HG03558 (cell line): ENCODE measurements at regions not wholly inside any gene's neighbourhood (a gene's known extent, or its start where the extent isn't known, plus 50 kb on each side); places are given as distances from the start of the nearest gene placed in this dataset.
"Not testable (repeated sequence)": the region's sequence is repeated elsewhere in the genome, so short reads cannot be mapped to it uniquely, and the experiment has no call there.

ENCODE experiments used
- ATAC-seq: cut with Tn5 transposase; IDR thresholded peaks from one replicate; pipeline ENCODE4 v1.9.1; 2021; ENCODE audit warnings: moderate number of reproducible peaks; ENCODE audit not compliant: unreplicated experiment; ENCODE audit errors: extremely low read depth

DNA sequence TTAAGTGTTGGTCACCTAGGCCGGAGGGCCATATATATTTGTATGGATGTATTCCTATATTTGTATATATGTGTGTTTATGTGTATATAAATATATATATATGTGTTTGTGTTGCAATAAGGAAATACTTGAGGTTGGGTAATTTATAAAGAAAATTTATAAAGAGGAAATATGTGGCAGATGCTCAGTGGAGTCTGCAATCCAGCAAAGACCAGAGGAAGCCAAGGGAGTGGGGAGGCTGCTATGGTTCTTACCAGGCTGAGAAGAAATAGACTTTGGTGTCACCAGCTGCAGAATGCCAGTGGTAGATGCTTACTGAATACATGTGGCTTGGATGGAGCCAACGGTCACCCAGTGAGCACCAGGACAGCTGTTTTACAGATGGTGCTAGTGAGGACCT is 97.4 kb upstream of the ELOVL5 start:
- ATAC-seq: no peak

DNA sequence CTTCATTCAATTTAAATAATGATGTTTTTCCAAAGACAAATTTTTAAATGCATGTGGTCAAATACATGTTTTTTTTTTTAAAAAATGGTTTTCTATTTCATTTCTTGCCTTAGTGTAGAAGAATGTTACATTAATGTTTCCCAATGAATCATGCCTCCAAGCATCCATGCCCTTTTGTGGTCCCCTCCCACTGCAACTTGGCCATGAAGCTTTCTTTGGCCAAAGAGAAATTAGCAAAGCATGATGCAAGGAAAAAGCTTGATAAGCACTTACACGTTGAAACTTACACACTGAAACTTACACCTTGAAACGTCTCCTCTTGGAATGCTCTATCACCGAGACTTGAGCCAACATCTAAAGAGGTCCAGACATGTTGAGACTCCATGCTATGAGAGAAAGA is 93.0 kb upstream of the ELOVL5 start:
- ATAC-seq: no peak

DNA sequence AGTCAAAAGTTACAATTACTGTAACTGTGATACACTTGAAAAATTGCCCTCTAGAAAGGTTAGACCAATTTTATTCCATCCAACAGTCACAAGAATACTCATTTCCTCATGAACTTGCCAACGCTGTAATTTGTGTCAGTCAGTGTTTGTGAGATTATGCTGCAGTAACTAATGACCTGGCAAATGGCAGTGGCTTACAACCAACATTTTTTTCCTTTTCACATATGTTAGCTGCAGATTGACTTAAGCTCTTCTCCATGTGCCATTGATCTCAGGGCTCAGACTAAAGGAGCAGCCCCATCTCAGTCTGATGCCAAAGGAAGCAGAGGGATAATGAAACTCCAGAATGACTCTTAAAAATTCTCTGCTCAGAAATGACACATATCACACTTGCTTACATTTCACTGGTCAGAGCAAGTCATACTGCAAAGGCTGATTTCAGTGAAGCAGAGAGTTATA is 92.3 kb upstream of the ELOVL5 start:
- ATAC-seq: no peak

DNA sequence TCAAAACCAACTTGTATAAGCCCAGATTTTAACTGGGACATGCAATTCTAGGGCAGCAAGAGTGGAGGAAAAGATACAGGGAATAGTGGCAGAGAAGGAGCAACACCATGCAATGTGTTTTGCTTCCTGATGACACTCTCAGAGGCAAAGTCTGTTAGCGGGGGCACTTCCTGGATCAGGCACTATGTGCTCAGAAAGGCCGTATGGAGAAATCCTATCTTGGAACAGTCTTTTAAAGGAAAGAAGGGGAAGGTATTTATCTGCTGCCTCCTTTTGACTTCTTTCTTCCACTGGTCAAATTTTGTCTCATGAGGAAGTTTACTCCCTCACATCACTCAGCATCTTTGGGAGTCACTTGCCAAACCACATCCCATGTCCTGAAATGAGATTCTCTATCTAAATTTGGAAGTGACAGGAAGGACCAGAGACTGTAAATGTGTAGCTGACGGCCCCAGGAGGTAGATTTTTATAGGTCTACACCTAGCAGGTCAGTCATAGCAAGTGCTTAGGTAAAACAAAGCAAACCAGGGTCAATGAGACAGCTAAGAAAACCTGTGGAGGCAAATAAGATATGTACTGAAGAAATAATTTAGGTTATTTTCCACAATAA is 91.7 kb upstream of the ELOVL5 start:
- ATAC-seq: no peak

DNA sequence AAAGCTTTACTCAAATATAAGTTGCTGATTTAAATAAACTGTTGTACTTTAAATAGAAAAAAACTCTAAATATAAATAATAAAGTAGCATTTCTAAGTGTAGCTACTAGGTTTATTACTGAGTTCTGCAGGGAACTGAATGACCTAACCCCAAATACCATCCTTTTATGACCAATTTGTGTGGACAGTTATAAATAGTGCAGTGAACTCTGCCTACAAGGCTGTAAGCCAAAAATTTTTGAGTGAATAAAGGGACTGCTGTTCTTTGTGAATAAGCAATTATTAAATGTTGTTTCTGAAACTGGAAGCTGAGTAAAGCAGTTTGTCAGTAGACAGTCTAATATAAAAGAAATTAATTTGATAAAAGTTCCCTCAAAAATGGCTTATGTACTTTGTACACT is 90.8 kb upstream of the ELOVL5 start:
- no peak for ATAC-seq

DNA sequence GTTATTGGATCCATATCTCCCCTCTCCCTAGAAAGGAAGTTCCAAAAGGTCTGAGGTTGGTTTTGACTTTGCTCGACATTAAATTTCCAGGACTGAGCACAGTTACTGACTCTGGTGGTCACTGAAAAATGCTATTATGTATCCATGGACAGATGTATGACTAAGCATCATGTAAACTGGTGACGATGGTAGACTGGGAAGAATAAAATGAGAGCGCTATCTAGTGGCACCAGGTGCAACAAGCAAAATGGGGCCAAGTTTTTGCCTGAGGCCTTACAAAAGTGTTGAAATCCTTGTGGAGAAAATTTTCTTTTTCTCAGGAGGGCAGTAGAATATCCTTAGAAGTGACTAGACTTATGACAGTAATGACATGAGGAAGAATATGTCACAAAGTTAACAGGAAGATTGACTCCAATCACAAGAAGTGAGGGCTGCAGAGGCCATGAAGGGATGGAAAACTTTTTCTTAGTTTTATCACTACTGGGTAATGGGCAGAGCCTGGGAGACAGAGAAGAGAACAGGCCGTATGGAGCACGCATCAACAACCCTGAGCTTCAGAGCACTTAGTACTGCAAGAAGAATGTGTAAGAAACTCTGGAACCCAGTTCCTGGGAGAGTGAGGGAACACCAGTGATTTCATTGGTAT is 88.9 kb upstream of the ELOVL5 start:
- no peak for ATAC-seq

DNA sequence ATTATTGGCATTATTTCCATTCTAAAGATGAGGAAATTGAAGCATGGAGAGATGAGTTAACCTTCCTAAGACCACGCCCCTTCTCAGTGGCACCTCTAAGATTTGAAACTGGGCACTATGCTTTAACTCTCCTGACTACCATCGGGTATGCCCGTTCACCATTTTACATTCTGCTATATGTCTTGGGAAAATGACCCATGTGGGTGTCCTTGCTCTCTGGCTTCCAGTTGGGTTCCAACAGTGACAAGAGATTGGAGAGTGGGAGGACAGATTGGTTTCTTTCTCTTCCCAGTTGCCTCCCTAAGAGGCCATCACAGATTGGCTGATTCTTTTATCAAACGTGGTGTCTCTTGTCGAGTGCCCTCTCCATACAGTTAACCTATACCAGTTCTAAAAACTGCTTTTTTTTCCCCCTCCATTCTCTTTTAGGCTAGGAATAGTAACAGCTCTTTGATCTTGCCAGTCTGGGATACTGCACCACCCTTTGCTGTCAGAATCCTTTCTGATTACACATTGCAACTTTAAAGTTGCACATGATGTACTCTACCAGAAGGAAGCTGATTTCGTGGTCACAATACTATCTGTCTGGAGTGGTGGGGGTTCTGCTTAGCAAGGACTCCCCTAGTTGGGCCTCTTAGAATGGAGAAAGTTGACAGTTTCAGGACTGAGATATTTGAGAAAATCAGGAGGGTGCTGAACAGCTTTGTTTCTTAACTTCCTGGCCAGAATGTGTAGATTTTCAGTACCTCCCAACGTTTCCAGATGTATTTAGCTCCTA is 88.0 kb upstream of the ELOVL5 start:
- ATAC-seq: no peak

DNA sequence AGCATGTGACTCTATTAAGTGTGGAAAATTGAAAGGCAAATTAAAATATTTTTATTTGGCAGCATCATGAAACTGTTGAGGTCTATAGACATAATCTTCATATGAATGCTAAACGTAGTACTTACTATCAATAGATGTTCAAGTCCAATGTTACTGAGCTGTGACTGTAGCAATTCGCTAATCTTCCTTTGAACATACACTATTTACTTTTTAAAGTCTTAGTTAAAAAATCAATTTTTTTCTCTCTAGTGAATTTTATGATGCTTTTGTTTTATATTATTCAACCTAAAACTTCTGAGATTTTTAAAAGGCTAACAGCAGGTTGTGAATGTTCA is 85.2 kb upstream of the ELOVL5 start:
- no peak for ATAC-seq

DNA sequence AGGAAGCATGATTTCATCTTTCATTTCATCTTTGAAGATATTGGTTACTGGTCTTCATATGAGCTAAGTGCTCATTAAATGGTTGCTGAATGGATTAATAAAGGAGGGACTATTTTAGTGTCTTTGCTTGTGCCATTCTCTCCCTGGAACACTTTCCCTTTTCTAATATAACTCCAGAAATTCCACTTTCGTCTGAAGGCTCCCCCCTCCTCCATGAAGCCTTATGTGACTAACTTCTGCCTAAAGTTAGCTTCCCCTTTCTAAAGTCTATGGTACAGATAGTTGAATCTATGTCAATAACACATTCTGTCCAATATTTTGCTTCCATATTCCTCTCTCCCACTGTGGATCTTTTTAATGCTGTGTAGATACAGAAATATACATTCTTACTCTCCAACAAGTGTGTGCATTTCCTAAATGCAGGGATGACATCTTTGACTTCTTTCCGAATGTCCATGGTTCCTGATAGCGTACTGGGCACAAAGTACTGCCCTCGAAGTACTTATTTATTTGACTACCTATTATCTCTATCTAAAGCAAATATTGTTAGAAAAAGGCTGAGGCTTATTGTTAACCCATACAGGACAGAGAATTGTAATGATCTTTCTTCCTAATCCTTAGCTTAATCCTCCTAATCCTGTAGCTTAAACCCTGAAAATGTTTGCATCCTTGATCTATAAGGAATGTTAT is 84.7 kb upstream of the ELOVL5 start:
- ATAC-seq: no peak

DNA sequence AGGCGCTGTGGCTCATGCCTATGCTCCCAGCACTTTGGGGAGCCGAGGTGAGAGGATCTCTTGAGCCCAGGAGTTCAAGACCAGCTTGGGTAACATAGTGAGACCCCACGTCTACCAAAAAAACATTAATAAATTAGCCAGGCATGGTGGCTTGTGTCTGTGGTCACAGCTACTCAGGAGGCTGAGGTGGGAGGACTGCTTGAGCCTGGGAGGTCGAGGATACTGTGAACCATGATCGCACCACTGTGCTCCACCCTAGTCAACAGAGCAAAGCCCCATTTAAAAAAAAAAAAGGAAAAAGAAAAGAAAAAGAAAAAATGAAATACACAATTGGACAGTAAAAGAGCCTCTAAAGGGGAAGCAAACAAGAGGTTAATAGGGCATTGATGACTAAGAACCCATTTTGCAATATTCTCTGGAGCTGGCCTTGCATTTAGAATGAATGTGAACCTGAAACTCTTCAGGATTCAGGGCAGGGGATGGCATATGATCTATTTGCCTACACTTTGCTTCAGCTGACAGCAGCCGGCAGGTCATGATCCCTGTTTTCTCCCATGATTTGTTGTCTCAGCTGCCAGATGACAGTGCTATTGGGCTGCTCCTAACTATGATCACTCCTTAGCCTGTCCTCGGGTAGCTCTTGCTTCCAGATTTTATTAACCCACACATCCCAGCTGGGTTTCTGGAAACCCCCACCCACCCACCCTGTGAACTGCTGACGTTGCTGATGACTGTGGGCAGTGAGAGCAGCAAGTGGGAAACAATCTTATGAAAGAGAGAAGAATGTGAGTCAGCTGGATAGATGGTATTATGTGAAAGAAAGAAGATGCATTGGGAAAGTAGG is 83.8 kb upstream of the ELOVL5 start:
- no peak for ATAC-seq

DNA sequence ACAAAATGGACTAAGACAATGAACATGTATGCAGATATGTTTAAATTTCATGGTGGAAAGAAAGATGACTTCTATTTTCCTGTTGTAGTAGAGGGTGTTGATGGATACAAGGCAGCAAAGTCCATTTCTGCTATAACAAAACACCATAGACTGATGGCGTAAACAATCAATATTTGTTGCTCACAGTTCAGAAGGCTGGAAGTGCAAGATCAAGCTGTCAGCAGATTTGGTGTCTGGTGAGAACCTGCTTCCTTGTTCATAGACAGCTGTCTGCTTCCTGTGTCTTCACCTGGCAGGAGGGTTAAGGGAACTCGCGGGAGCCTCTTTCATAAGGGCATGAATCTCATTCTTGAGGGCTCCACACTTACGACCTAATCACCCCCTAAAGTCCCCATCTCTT is 83.0 kb upstream of the ELOVL5 start:
- ATAC-seq: no peak

DNA sequence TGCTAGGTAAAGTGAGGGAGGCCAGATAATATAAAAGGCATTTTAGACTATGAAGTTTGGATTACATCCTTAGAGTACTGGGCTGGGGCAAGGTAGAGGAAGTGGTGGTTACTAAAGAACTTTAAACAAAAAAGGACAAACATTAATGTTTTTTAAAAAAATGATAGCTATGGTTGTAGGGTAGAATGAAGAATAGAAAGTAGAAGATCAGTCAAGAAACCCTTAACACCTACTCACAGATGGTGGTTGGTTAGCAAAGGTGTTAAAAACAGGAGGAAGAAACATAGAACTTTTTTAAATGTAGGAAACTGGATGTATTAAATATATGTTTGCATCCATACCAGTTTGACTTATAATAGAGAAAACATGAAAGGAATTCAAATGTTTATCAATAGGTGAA is 80.7 kb upstream of the ELOVL5 start:
- ATAC-seq: no peak

DNA sequence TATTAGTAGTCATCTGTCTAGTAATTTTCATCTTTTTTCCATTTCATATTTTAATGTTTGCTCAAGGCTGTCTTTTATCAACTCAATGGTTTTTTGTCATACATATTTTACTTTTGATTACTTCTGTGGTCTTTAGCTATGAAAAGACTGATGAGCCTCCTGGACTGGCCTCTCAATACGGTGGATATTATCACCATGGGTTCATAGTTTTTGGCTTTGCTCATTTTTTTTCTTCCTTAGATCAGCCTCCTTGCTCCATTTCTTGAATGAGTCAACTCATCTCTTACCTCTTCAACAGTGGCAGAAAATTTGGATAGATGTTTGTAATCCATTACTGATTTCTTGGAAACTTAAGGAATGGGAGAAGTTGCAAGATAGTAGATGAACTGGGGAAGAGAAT is 80.1 kb upstream of the ELOVL5 start:
- ATAC-seq: no peak

DNA sequence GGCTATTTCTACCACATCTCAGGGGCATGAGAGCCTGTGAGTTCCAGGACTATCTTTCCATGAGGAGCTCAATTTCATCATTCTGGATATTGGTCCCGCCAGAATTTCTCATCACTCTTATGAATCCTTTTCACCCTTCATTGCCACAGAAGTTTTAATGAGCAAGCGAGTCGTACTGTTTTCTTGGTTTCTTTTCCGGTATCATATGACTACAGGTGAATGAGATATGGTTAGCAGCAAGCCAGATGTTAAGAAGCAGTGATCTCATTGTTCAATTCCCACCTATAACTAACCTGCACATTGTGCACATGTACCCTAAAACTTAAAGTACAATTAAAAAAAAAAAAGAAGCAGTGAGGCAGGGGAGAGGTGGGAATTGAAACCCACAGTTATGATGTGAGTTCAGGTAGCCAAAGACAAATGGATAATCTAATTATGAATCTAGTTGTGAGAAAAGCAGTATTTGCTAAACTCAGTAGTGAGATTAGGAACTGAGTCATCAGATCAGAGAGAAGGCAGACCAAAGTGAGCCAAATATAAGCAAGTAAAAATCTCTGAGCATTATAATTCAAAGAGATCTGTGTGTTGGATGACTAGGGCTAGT is 78.0 kb upstream of the ELOVL5 start:
- peak; percentile 92 for ATAC-seq

DNA sequence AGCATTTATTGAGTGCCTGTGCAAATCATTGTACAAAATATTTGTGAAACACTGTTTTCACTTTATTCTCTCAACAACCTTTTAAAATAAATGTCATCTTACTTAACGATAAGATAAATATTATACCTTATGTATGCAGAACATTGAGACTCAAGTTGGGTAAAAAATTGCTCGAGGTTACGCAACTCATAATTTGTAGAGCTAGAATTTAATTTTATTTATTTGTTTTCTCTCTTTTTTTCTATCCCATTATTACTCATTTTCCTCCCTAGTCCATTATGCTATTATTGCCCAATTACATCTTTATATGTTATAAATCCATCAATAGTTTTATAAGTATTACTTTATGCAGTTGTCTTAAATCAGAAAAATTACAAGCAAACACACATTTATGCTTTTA is 77.4 kb upstream of the ELOVL5 start:
- no peak for ATAC-seq

DNA sequence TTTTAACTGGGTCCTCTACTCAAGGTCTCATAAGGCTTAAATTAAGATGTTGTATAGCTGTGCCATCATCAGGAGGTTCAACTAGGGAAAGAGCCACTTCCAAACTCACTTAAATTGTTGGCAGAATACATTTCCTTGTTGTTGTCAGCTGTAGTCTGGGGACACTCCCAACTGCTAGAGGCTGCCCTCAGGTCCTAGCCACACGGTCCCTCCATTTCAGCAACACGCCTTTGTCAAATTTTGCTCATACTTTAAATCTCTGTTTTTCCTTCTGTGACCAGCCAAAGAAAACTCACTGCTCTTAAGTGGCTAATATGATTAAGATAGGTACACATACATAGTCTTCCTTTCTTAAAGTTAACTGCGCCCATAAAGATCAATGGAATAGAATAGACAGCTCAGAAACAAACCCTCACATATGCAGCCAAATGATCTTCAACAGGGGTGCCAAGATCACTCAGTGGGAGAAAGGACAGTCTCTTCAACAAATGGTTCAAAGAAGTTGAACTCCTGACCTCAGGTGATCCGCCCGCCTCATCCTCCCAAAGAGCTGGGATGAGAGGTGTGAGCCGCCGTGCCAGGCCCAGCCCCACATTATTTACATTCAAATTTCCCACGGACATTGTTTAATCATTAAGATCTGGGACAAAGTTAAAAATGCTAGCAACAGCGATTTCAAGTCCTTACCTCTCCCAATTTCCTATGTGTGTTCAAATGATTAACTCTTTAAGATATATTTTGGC is 76.4 kb upstream of the ELOVL5 start:
- no peak for ATAC-seq

DNA sequence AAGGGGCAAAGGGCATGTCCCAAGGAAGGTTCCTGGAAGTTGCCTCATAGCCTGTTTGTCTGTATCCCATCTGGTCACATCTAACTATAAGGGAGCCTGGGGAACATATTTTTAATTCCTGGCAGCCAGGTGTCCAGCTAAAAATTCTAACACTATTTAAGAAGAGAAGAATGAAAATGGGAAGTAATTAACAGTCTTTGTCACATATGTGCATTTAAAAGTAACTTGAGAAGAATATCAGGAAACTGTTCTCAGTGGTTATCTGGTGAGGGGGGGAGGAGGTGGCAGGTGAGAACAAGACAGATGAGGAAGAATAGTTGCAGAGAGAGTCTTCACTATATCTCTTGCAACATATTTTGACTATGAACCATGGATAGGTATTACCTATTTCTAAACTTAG is 75.5 kb upstream of the ELOVL5 start:
- ATAC-seq: no peak

DNA sequence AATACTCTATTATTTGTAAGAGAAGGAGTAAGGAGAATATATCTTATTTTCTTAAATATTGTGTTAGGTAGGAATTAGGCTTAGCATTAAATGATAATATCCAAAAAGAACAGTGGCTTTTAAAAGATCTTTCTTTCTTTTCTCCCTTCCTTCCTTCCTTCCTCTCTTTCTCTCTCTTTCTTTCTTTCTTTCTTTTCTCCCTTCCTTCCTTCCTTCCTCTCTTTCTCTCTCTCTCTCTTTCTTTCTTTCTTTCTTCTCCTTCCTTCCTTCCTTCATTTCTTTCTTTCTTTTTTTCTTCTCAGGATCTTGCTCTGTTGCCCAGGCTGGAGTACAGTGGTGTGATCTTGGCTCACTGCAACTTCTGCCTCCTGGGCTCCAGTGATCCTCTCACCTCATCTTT is 74.8 kb upstream of the ELOVL5 start:
- ATAC-seq: not testable (repeated sequence)

DNA sequence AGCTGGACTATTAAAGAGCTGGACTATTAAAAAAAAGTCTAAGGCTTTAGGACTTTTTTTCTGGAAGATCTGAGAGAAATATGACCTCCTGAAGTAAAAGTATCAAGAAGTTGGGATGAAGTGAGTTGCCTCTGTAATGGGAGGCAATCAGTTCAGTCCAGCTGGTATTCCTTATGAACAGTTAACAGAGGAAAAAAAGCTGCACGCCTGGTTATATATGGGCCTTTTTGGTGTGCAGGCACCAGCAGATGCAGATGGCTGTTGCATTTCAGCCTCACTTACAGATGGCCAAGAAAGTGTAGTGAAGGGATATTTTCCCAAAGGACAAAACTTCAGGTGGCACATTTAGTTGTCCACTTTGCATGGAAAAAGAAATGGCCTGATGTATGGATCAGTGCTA is 70.3 kb upstream of the ELOVL5 start:
- no peak for ATAC-seq
